Superior temporal gyrus (tissue), 1 donor: ENCODE measurements at regions not wholly inside any gene's neighbourhood (a gene's known extent, or its start where the extent isn't known, plus 50 kb on each side); places are given as distances from the start of the nearest gene placed in this dataset.

ENCODE experiments used
- DNase-seq: peaks from one replicate; pipeline ENCODE4 v3.0.0-alpha.2; 2016; ENCODE audit errors: extremely low spot score

GRCh38 chr17:52744179-52744578 lies 585.7 kb upstream of the CA10 start:
- DNase-seq: no peak

- DNase-seq: no peak
Measured at GRCh38 chr17:52740006-52740405, 581.5 kb upstream of the CA10 start.

DNA sequence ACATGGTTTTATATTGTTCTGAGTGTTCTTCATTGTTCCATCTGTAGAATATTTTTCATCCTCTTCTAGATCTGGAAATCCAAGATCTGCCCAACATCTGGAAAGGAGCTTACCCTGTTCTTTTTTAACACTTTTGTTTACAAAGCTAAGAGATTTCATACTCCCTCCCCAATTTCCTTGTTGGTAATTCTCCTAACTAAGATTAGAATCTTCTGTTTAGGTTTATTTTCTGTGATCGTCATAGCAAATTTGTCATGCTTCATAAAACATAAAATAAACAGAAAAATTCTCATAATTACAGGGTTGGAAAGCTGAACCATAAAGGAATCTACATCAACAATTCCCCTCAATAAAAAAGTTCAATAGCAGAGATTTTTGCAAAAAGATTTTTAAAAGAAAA lies 580.3 kb upstream of the CA10 start:
- DNase-seq: no peak

GRCh38 chr17:52737071-52737470 lies 578.6 kb upstream of the CA10 start:
- no peak for DNase-seq

- DNase-seq: no peak
Measured at GRCh38 chr17:52732841-52733240, 574.3 kb upstream of the CA10 start.

GRCh38 chr17:52724578-52724977 lies 566.1 kb upstream of the CA10 start:
- no peak for DNase-seq

- no peak for DNase-seq
Measured at GRCh38 chr17:52721910-52722309, 563.4 kb upstream of the CA10 start.

DNA sequence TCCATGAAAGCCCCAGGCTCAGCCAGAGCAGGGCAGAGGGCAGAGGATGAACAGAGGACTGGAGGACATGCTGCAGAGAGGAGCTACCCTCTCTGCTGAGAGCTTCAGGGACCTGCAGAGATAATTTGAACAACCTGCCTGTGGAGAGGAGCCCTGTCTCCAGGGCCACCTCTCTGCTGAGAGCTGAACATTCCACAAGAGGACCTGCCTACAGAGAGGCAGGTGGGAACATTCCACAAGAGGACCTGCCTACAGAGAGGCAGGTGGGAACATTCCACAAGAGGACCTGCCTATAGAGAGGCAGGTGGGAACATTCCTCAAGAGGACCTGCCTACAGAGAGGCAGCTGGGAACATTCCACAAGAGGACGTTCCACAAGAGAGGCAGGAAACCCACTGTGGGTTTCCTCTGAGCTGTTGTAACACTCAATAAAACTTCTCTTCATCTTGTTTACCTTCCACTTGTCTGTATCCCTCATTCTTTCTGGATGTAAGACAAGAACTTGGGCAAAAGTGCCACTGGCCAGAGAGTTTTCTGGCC lies 551.9 kb upstream of the CA10 start:
- DNase-seq: no peak

GRCh38 chr17:52709724-52710123 lies 551.2 kb upstream of the CA10 start:
- DNase-seq: no peak

- DNase-seq: no peak
Measured at GRCh38 chr17:52696362-52696761, 537.8 kb upstream of the CA10 start.

- no peak for DNase-seq
Measured at GRCh38 chr17:52686140-52686539, 527.6 kb upstream of the CA10 start.

GRCh38 chr17:52681480-52681879 lies 523.0 kb upstream of the CA10 start:
- no peak for DNase-seq

GRCh38 chr17:52678211-52678610 lies 519.7 kb upstream of the CA10 start:
- no peak for DNase-seq

DNA sequence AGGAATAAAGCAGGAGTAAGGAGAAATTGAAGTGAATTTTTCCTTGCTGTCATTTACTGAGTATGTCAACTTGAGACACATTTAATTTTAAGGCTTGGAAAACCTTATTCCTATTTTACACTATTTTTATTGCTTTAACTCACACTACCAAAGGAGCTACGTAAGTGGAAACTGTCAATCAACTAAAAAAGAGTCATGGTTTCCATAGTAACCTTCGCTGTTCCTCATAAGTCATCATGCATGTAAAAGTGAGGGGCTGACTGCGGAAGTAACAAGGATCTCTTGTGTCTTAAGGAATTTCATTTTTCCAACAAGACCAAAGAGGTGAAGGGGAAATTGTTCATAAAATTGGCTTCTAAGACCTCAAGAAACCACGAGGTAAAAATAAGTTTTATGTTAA lies 516.2 kb upstream of the CA10 start:
- DNase-seq: no peak

DNA sequence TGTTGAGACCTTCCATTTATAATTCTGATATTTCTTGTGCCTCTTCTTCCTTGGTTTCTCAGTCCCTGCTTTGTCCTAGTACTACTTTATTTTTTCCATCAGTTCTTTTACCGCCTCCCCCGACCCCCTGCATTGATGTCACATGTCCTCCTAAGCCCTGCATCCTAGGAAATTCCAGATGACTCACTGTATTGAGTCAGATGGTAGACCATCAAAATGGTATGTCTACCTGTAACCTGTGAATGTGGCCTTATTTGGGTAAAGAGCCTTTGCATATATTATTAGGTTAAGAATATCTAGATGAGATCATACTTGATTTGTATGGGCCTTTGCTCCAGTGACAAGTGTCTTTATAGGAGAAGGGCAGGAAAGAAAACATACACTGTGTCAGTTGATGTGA lies 515.3 kb upstream of the CA10 start:
- DNase-seq: no peak

DNA sequence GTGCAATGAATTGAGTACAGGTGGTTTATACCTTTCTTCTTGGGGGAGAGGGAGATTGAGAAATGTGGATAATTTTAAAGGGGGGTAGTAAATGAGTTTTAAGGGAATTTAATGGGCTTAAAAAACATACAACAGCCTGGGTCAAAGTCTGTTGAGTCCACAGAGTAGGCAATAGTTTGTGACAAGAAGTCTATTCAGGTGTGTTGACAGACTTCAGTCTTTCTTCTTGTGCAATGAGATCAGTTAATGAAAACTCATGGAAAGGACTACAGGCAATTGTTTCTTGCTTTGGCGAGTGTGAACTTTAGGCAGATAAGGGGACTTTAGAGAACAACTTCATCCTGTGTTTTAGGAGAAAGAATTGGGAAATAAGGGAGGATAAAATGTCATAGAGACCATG lies 507.8 kb upstream of the CA10 start:
- no peak for DNase-seq

DNA sequence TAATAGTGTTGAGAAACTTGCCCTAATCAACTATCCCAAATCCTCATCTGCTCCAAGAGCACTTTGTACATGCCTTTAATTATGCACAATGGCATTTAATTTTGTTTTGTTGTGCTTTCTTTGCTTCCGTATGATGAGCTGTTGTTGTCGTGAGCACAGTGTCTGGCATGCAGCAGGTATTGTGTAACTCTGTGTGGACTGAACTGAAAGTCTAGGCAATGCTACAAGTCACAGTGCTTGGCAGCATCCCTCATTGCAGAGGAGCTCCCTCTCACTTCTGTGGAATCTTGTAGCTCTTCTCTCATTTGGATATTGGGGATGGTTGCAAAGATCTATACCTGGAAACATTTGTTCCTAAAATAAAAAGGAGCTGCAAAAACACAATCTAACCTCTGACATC lies 502.2 kb upstream of the CA10 start:
- no peak for DNase-seq

GRCh38 chr17:52653014-52653413 lies 494.5 kb upstream of the CA10 start:
- no peak for DNase-seq

GRCh38 chr17:52648995-52649394 lies 490.5 kb upstream of the CA10 start:
- no peak for DNase-seq

DNA sequence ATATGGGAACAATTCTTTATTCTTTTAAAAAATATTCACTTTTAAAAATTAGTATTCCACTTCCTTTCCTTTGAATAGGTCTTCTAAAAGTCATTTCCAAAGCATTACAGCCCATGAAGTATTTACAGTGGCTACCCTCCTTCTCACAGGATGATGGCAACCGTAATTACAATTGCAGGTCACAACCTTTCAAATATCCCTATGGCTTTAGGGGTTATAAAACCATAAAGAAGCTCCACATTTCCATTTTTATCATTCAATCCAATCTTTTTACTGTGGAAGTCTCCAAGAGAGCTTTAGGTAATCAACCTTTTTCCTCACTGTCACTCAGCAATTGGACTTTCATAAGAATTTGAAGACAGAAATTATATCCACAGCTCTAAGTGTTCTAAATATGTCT lies 488.9 kb upstream of the CA10 start:
- no peak for DNase-seq

- DNase-seq: no peak
Measured at GRCh38 chr17:52636443-52636842, 477.9 kb upstream of the CA10 start.

DNA sequence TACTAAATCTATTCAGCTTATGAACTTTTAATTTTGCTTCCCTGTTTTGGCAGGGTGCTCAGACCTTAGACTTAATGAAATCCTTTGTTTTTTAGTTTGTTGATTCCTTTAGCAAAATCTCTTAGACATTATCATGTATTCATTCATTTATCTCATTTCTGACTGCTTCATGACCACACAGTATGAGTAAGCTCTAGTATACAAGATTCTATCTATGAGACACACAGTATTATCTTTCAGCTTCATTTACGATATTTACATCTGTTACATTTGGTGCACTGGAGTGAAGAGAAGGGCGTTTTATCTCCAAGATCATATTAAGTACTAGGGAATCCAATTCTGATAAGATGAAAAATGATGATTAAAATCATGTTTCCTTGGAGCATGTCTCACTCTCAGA lies 448.1 kb upstream of the CA10 start:
- no peak for DNase-seq

DNA sequence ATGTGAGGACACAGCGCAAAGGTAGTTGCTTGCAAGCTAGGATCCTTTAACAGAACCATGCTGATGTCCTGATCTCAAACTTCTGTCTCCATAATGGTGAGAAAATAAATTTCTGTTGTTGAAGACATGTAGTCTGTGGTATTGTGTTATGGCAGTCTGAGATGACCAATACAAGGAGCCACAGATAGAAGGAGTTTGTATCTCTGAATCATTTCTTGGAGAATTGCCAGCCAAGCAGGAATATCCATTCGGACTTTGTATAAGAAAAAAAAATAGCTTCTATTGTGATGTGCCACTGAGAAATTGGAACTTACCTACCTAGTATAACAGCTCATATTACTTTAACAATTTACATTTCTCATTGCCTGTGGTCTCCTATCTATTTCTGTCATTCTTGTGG lies 447.6 kb upstream of the CA10 start:
- DNase-seq: no peak

DNA sequence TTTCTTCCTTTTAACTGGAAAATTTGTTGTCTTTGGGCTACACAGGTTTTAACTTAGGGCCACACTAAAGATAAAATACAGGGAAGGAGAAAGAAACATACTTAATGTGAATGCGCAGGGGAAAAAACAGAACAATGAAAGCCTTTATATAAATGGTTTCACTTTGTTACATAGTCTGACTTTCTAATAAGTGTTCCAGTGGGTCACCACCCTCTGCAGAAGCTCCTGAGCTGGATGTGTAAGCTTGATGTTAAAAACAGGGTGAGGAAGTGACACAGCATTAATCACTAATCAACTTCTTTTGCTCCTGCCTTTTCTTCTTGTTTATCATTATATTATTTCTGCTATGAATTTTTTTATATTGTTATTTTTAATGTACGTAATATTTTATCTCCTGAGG lies 445.6 kb upstream of the CA10 start:
- DNase-seq: no peak
